HepG2 (cell line): ENCODE measurements at regions not wholly inside any gene's neighbourhood (a gene's known extent, or its start where the extent isn't known, plus 50 kb on each side); places are given as distances from the start of the nearest gene placed in this dataset.

Experiments used
- GATAD1 ChIP-seq: IDR thresholded peaks from 2 replicates; pipeline ENCODE4 v1.6.1; 2016; ENCODE audit warnings: missing genetic modification reagents, missing compliant biosample characterization
- HMG20A ChIP-seq: IDR thresholded peaks from 2 replicates; pipeline ENCODE4 v1.6.1; 2016; ENCODE audit warnings: borderline replicate concordance
- JUN ChIP-seq: sonication (generic); formaldehyde crosslinking; IDR thresholded peaks from 2 replicates; pipeline ENCODE4 v1.4.0; 2020; ENCODE audit warnings: mild to moderate bottlenecking, missing genetic modification reagents
- KLF13 ChIP-seq: sonication (generic); formaldehyde crosslinking; IDR thresholded peaks from 2 replicates; pipeline ENCODE4 v1.4.0; 2020; ENCODE audit warnings: mild to moderate bottlenecking, missing genetic modification reagents
- MATR3 ChIP-seq: sonication (generic); formaldehyde crosslinking; IDR thresholded peaks from 2 replicates; pipeline ENCODE4 v1.4.0; 2020; ENCODE audit warnings: missing genetic modification reagents
- MLXIP ChIP-seq: sonication (generic); formaldehyde crosslinking; IDR thresholded peaks from 2 replicates; pipeline ENCODE4 v1.9.0; 2021; ENCODE audit warnings: missing genetic modification reagents, borderline replicate concordance
- MXI1 ChIP-seq: IDR thresholded peaks from 3 replicates; pipeline ENCODE4 v1.6.1; 2012; ENCODE audit warnings: low read depth, low read length, inconsistent platforms, borderline replicate concordance
- MYPOP ChIP-seq: sonication (generic); formaldehyde crosslinking; IDR thresholded peaks from 2 replicates; pipeline ENCODE4 v1.8.1; 2023; ENCODE audit warnings: mild to moderate bottlenecking, moderate library complexity, missing genetic modification reagents
- NR2F6 ChIP-seq, 2 experiments: IDR thresholded peaks; 2 replicates each; pipeline ENCODE4 v1.6.1; 2016; ENCODE audit warnings: antibody characterized with exemption in 1 of 2, mild to moderate bottlenecking in 1 of 2
- RAD21 ChIP-seq: fragments of 450-650 bp; formaldehyde crosslinking; IDR thresholded peaks from 2 replicates; pipeline ENCODE4 v1.5.0; 2020; ENCODE audit warnings: mild to moderate bottlenecking
- RCOR2 ChIP-seq: IDR thresholded peaks from 2 replicates; pipeline ENCODE4 v1.6.1; 2016; ENCODE audit warnings: missing biosample characterization, missing genetic modification reagents
- REXO4 ChIP-seq: sonication (generic); formaldehyde crosslinking; IDR thresholded peaks from 2 replicates; pipeline ENCODE4 v1.8.0; 2022; ENCODE audit warnings: missing genetic modification reagents, mild to moderate bottlenecking, borderline replicate concordance
- RFXANK ChIP-seq: IDR thresholded peaks from 2 replicates; pipeline ENCODE4 v1.6.1; 2016
- SAP130 ChIP-seq: IDR thresholded peaks from 2 replicates; pipeline ENCODE4 v1.6.1; 2016; ENCODE audit warnings: low read depth
- SETDB1 ChIP-seq: sonication (generic); formaldehyde crosslinking; IDR thresholded peaks from 2 replicates; pipeline ENCODE4 v1.5.1; 2020; ENCODE audit warnings: missing genetic modification reagents, mild to moderate bottlenecking, borderline replicate concordance
- SRSF4 ChIP-seq: fragments of 200-400 bp; formaldehyde crosslinking; IDR thresholded peaks from one replicate; pipeline ENCODE4 v1.6.1; 2018; ENCODE audit warnings: mild to moderate bottlenecking, low read depth, low read length, moderate library complexity; ENCODE audit not compliant: poor library complexity, severe bottlenecking
- TARDBP ChIP-seq: sonication (generic); formaldehyde crosslinking; IDR thresholded peaks from 2 replicates; pipeline ENCODE4 v1.8.0; 2022; ENCODE audit warnings: mild to moderate bottlenecking, missing genetic modification reagents
- TEAD3 ChIP-seq: optimal IDR thresholded peaks from 2 replicates; pipeline ENCODE3; 2016; ENCODE audit warnings: borderline replicate concordance
- TGIF2 ChIP-seq: IDR thresholded peaks from 2 replicates; pipeline ENCODE4 v1.6.1; 2016; ENCODE audit warnings: control low read depth, missing compliant biosample characterization
- U2AF2 ChIP-seq: fragments of 200-400 bp; formaldehyde crosslinking; IDR thresholded peaks from 2 replicates; pipeline ENCODE4 v1.6.1; 2017; ENCODE audit warnings: low read depth, mild to moderate bottlenecking, low read length
- WIZ ChIP-seq: sonication (generic); formaldehyde crosslinking; IDR thresholded peaks from 2 replicates; pipeline ENCODE4 v1.5.1; 2020; ENCODE audit warnings: mild to moderate bottlenecking, missing genetic modification reagents
- ZFP91 ChIP-seq: sonication (generic); formaldehyde crosslinking; IDR thresholded peaks from 2 replicates; pipeline ENCODE4 v1.9.0; 2022; ENCODE audit warnings: missing genetic modification reagents, mild to moderate bottlenecking, borderline replicate concordance
- ZNF317 ChIP-seq: sonication (generic); formaldehyde crosslinking; IDR thresholded peaks from 2 replicates; pipeline ENCODE4 v1.5.0; 2020; ENCODE audit warnings: mild to moderate bottlenecking, missing genetic modification reagents
- ZNF430 ChIP-seq: sonication (generic); formaldehyde crosslinking; IDR thresholded peaks from 2 replicates; pipeline ENCODE4 v1.9.0; 2021; ENCODE audit warnings: mild to moderate bottlenecking, missing genetic modification reagents
- ZNF558 ChIP-seq: sonication (generic); formaldehyde crosslinking; IDR thresholded peaks from 2 replicates; pipeline ENCODE4 v1.9.0; 2022; ENCODE audit warnings: mild to moderate bottlenecking, missing genetic modification reagents, borderline replicate concordance
- ZNF614 ChIP-seq: IDR thresholded peaks from 2 replicates; pipeline ENCODE4 v1.6.1; 2018; ENCODE audit warnings: missing biosample characterization, missing genetic modification reagents, inconsistent platforms, borderline replicate concordance
- ZNF670 ChIP-seq: sonication (generic); formaldehyde crosslinking; IDR thresholded peaks from 2 replicates; pipeline ENCODE4 v1.8.0; 2022; ENCODE audit warnings: mild to moderate bottlenecking, missing genetic modification reagents, borderline replicate concordance
- ZNF672 ChIP-seq: sonication (generic); formaldehyde crosslinking; IDR thresholded peaks from 2 replicates; pipeline ENCODE4 v1.8.1; 2022; ENCODE audit warnings: missing genetic modification reagents
- ZNF737 ChIP-seq: sonication (generic); formaldehyde crosslinking; IDR thresholded peaks from 2 replicates; pipeline ENCODE4 v1.5.0; 2020; ENCODE audit warnings: missing genetic modification reagents, mild to moderate bottlenecking, borderline replicate concordance
- ZSCAN29 ChIP-seq: sonication (generic); formaldehyde crosslinking; conservative IDR thresholded peaks from 2 replicates; pipeline ENCODE4 v1.4.0; 2020; ENCODE audit warnings: mild to moderate bottlenecking, missing genetic modification reagents

- TF ChIP-seq ZNF317 (CRISPR knock-in tag) (no peak), MATR3 (CRISPR knock-in tag) (no peak), MXI1 (peak; percentile 48; the same call in 1 of the 3 replicates), JUN (CRISPR knock-in tag) (no peak), HMG20A (no peak), NR2F6 (IDR thresholded peaks at IDR 0.05) (no peak), NR2F6 (CRISPR knock-in tag; IDR thresholded peaks at IDR 0.05) (peak; percentile 62), RCOR2 (CRISPR knock-in tag) (no peak), ZNF737 (CRISPR knock-in tag) (no peak), RAD21 (CRISPR knock-in tag) (peak; percentile 18; the same call in 1 of the 2 replicates), TGIF2 (CRISPR knock-in tag) (0 out of 2 replicates have a peak, but pooled peaks have one; percentile 28), RFXANK (CRISPR knock-in tag) (no peak), GATAD1 (peak; percentile 36; the same call in 1 of the 2 replicates), ZNF672 (CRISPR knock-in tag) (no peak), ZNF430 (CRISPR knock-in tag) (no peak), SAP130 (CRISPR knock-in tag) (peak; percentile 72), KLF13 (CRISPR knock-in tag) (no peak), ZNF558 (CRISPR knock-in tag) (no peak), ZSCAN29 (CRISPR knock-in tag) (no peak), TARDBP (no peak), ZNF614 (CRISPR knock-in tag) (no peak), U2AF2 (no peak), TEAD3 (CRISPR knock-in tag) (peak; percentile 46), REXO4 (no peak), MYPOP (CRISPR knock-in tag) (no peak), MLXIP (no peak), ZNF670 (CRISPR knock-in tag) (no peak), SETDB1 (CRISPR knock-in tag) (no peak), SRSF4 (no peak), WIZ (CRISPR knock-in tag) (no peak), ZFP91 (no peak)
Observed at GRCh38 chr10:45558425-45558824, 114.1 kb downstream of the ZFAND4 start (continued).
